PC-9 (cell line): ENCODE measurements at regions not wholly inside any gene's neighbourhood (a gene's known extent, or its start where the extent isn't known, plus 50 kb on each side); places are given as distances from the start of the nearest gene placed in this dataset.
"Not testable (repeated sequence)": the region's sequence is repeated elsewhere in the genome, so short reads cannot be mapped to it uniquely, and the experiment has no call there.

ENCODE experiments used
- BruUV-seq: library from RNA; stranded (reverse); fragments of 400-500 nt; replicated peaks from 2 replicates; lab custom pipeline; 2021; lab: Mats Ljungman, UMichigan
- CTCF ChIA-PET: fragments of 300-600 bp; sonication (Branson Sonifier 250); formaldehyde crosslinking; loops from one replicate; lab custom pipeline; 2022; ENCODE audit warnings: antibody characterized with exemption; lab: Charles Lee
- POLR2A ChIA-PET: fragments of 300-600 bp; sonication (Branson Sonifier 250); formaldehyde crosslinking; loops from one replicate; lab custom pipeline; 2022; ENCODE audit warnings: antibody characterized with exemption; ENCODE audit not compliant: unreplicated experiment; lab: Charles Lee
- DNase-seq, 2 experiments: peaks; one replicate each; pipeline versions ENCODE4 v3.0.0 to v3.0.0-alpha.2; 2015 to 2022; ENCODE audit warnings: mixed read lengths in 1 of 2
- H2AFZ ChIP-seq: fragments of 200-600 bp; sonication (generic); 2 replicates; pipeline ENCODE4 v1.8.1; 2017; ENCODE audit warnings: antibody characterized with exemption
- H3F3A ChIP-seq: fragments of 200-600 bp; sonication (generic); 2 replicates; pipeline ENCODE4 v1.8.1; 2017; ENCODE audit warnings: antibody characterized with exemption, mild to moderate bottlenecking, low read depth; ENCODE audit not compliant: insufficient read depth
- H3K27ac ChIP-seq: fragments of 200-600 bp; sonication (generic); 2 replicates; pipeline ENCODE4 v1.6.1; 2016; ENCODE audit warnings: mixed run types
- H3K27me3 ChIP-seq: fragments of 200-600 bp; sonication (generic); 2 replicates; pipeline ENCODE4 v1.6.1; 2016; ENCODE audit warnings: low read depth, mixed run types; ENCODE audit not compliant: insufficient read depth
- H3K36me3 ChIP-seq: fragments of 200-600 bp; sonication (generic); 2 replicates; pipeline ENCODE4 v1.6.1; 2016; ENCODE audit warnings: low read depth, mixed run types
- H3K4me1 ChIP-seq: fragments of 200-600 bp; sonication (generic); replicated peaks from 2 replicates; pipeline ENCODE4 v1.6.1; 2016; ENCODE audit warnings: mixed run types; ENCODE audit not compliant: insufficient read depth
- H3K4me2 ChIP-seq: fragments of 200-600 bp; sonication (generic); 2 replicates; pipeline ENCODE4 v1.6.1; 2017; ENCODE audit warnings: mixed run types
- H3K4me3 ChIP-seq: fragments of 200-600 bp; sonication (generic); 2 replicates; pipeline ENCODE4 v1.6.1; 2016; ENCODE audit warnings: mixed run types
- H3K79me2 ChIP-seq: fragments of 200-600 bp; sonication (generic); 2 replicates; pipeline ENCODE4 v1.6.1; 2017; ENCODE audit warnings: low read depth, mixed run types
- H3K9me2 ChIP-seq: fragments of 200-600 bp; sonication (generic); 2 replicates; pipeline ENCODE4 v1.8.1; 2017; ENCODE audit warnings: mild to moderate bottlenecking; ENCODE audit not compliant: insufficient read depth
- H3K9me3 ChIP-seq: fragments of 200-600 bp; sonication (generic); 2 replicates; pipeline ENCODE4 v1.8.1; 2016; ENCODE audit warnings: low read depth; ENCODE audit not compliant: insufficient read depth
- H4K20me1 ChIP-seq: fragments of 200-600 bp; sonication (generic); 2 replicates; pipeline ENCODE4 v1.8.1; 2017; ENCODE audit not compliant: insufficient read depth
- intact Hi-C: fragments of 100-400 bp; cut with micrococcal nuclease; formaldehyde crosslinking; loops from one replicate; pipeline ENCODE4 v1.10.0; 2022; ENCODE audit not compliant: unreplicated experiment

- H3F3A ChIP-seq, H3K4me2 ChIP-seq, H3K27me3 ChIP-seq, H3K9me3 ChIP-seq, H3K4me1 ChIP-seq, DNase-seq, H3K36me3 ChIP-seq, BruUV-seq, intact Hi-C loops, H3K4me3 ChIP-seq, H3K27ac ChIP-seq, POLR2A ChIA-PET, H2AFZ ChIP-seq, H3K79me2 ChIP-seq, H4K20me1 ChIP-seq, CTCF ChIA-PET, H3K9me2 ChIP-seq: not testable (repeated sequence)
Observed at GRCh38 chr16:18152832-18153231, 183.7 kb downstream of the NPIPA8 start.

- H4K20me1 ChIP-seq, H3K27me3 ChIP-seq, BruUV-seq, H3K9me2 ChIP-seq, H3K36me3 ChIP-seq, intact Hi-C loops, H3K79me2 ChIP-seq, H3F3A ChIP-seq, H3K4me2 ChIP-seq, H3K9me3 ChIP-seq, H2AFZ ChIP-seq, H3K4me3 ChIP-seq, POLR2A ChIA-PET, DNase-seq, CTCF ChIA-PET, H3K27ac ChIP-seq, H3K4me1 ChIP-seq: not testable (repeated sequence)
Observed at GRCh38 chr16:18148132-18148531, 188.4 kb downstream of the NPIPA8 start.

GRCh38 chr16:18146601-18147142, 189.9 kb downstream of the NPIPA8 start:
- H3K79me2 ChIP-seq, CTCF ChIA-PET, DNase-seq, H3K4me3 ChIP-seq, H3K9me3 ChIP-seq, H3K9me2 ChIP-seq, H3K27me3 ChIP-seq, H3K27ac ChIP-seq, H3K36me3 ChIP-seq, BruUV-seq, POLR2A ChIA-PET, intact Hi-C loops, H3K4me2 ChIP-seq, H3F3A ChIP-seq, H3K4me1 ChIP-seq, H2AFZ ChIP-seq, H4K20me1 ChIP-seq: not testable (repeated sequence)

- DNase-seq, H3K9me2 ChIP-seq: not testable (repeated sequence)
Observed at GRCh38 chr16:18142066-18142465, 194.5 kb downstream of the NPIPA8 start.

GRCh38 chr16:18136288-18136687, 200.2 kb downstream of the NPIPA8 start:
- H3K27me3 ChIP-seq, H3K9me2 ChIP-seq, H3K79me2 ChIP-seq, DNase-seq, intact Hi-C loops, H3K27ac ChIP-seq, POLR2A ChIA-PET, H3K4me1 ChIP-seq, H3K36me3 ChIP-seq, BruUV-seq, H3K9me3 ChIP-seq, H3K4me2 ChIP-seq, H3F3A ChIP-seq, CTCF ChIA-PET, H3K4me3 ChIP-seq, H2AFZ ChIP-seq, H4K20me1 ChIP-seq: not testable (repeated sequence)

More at GRCh38 chr16:18142066-18142465, 194.5 kb downstream of the NPIPA8 start:
- H3K9me3 ChIP-seq, H2AFZ ChIP-seq, H3K4me1 ChIP-seq, intact Hi-C loops, H3K4me2 ChIP-seq, H3K27me3 ChIP-seq, H3K27ac ChIP-seq, H3K4me3 ChIP-seq, H3K79me2 ChIP-seq, POLR2A ChIA-PET, CTCF ChIA-PET, H4K20me1 ChIP-seq, H3F3A ChIP-seq, BruUV-seq, H3K36me3 ChIP-seq: not testable (repeated sequence)

GRCh38 chr16:18135024-18135423, 201.5 kb downstream of the NPIPA8 start:
- CTCF ChIA-PET, BruUV-seq, H3K36me3 ChIP-seq, H3K27ac ChIP-seq, POLR2A ChIA-PET, H3K9me3 ChIP-seq, H2AFZ ChIP-seq, H3F3A ChIP-seq, H4K20me1 ChIP-seq, intact Hi-C loops, H3K4me2 ChIP-seq, H3K9me2 ChIP-seq, DNase-seq, H3K79me2 ChIP-seq, H3K27me3 ChIP-seq, H3K4me3 ChIP-seq, H3K4me1 ChIP-seq: not testable (repeated sequence)
